Coronary artery (tissue), 2 donors: ENCODE measurements at regions not wholly inside any gene's neighbourhood (a gene's known extent, or its start where the extent isn't known, plus 50 kb on each side); places are given as distances from the start of the nearest gene placed in this dataset.

Source experiments
- DNase-seq: peaks from one replicate; pipeline ENCODE4 v3.0.0-alpha.2; 2017; ENCODE audit warnings: low spot score
- H3K27ac ChIP-seq, 2 donors: fragments of 200-600 bp; sonication (generic); one replicate each; pipeline ENCODE4 v1.5.1; 2016 to 2019
- H3K4me3 ChIP-seq: fragments of 200-600 bp; sonication (generic); 2 replicates; pipeline ENCODE4 v1.5.1; 2016; ENCODE audit warnings: mild to moderate bottlenecking, moderate library complexity
- CTCF ChIP-seq: fragments of 200-600 bp; sonication (generic); IDR thresholded peaks from one replicate; pipeline ENCODE4 v1.5.1; 2019; ENCODE audit warnings: antibody characterized with exemption

- H3K4me3 ChIP-seq, result no peak overlapping the region
- no peak for DNase-seq
- no peak for TF ChIP-seq CTCF
- H3K27ac ChIP-seq, result no peak overlapping the region
Measured at GRCh38 chr4:128338634-128339355, 51.2 kb upstream of the PGRMC2 start.

GRCh38 chr4:128337863-128338262 is 50.2 kb upstream of the PGRMC2 start:
- TF ChIP-seq CTCF, result no peak
- no peak overlapping the region for H3K4me3 ChIP-seq
- DNase-seq, result no peak
- no peak overlapping the region for H3K27ac ChIP-seq
